RPMI7951 (cell line): ENCODE measurements at regions not wholly inside any gene's neighbourhood (a gene's known extent, or its start where the extent isn't known, plus 50 kb on each side); places are given as distances from the start of the nearest gene placed in this dataset.
A peak's percentile ranks its signal among the peaks of the same experiment; 100 is the strongest.

Experiments used
- DNase-seq: peaks from one replicate; pipeline ENCODE4 v3.0.0-alpha.2; 2012; ENCODE audit warnings: low read depth

DNA sequence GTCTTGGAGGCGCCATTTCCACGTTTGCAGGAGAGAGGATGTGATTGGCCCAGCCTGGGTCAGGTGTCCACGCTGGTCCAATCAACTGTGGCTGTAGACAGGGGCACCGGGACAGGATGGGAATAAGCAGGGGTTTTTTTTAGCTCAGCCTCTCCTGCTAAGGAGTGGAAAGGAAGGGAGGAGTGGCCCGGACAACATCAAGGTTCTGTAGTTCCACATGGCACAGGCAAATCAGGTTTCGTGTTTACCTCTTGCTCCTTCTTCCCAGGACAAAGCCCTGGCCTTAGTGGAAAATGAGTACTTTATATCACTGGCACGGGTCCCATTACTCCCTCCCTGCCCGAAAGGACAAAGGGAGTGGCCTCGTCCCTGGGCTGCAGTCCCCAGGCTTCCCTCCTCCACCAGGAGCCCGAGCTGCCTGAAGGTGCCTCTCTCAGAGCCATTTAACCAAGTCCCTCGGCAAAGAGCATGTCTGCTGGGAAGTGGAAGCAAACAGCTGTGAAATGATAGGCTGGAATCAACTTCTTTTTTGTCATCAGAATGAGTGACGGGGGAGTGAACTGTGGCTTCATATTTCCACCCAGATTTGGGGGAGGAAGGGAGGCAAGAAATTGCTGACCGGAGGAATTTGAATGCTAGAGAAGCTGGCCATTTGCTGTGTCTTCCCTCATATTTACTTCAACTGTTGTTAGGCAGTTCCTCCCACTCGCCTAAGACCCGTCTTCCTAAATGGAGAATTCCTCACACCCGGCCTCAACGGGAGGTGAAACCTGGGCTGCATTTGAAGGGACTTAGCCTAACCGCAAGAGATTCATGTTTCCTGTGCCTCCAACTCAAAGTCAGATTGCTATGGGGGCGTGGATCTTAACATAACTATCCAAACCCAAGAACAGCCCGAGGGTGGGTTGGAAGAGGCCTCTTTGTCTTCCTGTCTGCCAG is 84.9 kb upstream of the SLC44A3 start:
- peak; percentile 100 for DNase-seq

DNA sequence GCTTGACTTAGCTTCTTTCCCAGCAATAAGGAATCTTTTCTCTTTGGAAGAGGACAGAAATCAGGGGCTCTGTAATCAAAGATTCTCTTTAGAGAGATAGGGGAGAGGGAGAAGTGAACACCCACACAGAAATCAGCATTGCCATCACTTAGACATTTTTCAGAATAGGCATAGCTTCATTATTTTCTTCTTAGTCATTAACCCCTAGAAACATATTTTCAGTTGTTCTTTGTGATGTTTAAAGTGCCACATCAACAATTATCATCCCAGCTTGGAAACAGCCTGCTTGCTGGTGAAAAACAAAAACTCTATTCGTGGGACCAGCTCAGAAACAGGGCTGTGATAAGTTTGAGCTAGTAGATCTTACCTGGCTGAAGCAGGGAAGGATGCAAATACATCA is 88.3 kb upstream of the SLC44A3 start:
- no peak for DNase-seq

DNA sequence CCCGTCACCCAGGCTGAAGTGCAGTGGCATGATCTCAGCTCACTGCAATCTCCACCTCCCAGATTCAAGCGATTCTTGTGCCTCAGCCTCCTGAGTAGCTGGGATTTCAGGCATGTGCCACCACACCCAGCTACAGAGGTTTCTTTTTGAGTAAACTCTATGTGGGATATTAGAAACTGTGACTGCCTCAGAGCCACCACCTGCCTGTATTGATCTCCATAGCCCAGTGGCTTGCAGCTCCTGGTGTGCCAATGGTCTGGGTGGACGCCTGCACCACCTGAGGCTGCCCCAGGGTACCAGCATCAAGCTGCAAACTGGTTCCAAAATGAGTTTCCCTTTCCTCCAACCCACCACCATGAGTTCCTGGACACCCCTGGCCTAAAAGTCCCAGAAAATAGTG is 89.7 kb upstream of the SLC44A3 start:
- DNase-seq: no peak

DNA sequence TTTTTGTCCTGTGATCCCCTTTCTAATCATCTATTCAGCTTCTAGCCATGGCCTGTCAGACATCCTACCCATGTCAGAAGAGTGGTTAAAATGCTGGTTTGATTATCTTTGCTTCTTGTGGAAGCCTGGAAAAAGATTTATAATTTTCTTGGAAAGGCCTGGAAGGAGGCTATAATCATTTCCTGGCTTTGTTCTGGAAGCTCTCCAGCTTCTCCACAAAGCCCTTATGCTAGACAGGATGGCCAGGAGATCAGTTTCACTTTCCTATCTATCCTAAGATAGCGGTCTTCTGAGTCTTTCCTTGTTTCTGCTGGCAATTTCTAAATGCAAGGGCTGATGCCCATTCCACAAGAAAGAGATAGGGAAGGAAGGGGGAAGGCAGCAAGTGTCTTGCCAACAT is 90.9 kb upstream of the SLC44A3 start:
- DNase-seq: peak; percentile 94

DNA sequence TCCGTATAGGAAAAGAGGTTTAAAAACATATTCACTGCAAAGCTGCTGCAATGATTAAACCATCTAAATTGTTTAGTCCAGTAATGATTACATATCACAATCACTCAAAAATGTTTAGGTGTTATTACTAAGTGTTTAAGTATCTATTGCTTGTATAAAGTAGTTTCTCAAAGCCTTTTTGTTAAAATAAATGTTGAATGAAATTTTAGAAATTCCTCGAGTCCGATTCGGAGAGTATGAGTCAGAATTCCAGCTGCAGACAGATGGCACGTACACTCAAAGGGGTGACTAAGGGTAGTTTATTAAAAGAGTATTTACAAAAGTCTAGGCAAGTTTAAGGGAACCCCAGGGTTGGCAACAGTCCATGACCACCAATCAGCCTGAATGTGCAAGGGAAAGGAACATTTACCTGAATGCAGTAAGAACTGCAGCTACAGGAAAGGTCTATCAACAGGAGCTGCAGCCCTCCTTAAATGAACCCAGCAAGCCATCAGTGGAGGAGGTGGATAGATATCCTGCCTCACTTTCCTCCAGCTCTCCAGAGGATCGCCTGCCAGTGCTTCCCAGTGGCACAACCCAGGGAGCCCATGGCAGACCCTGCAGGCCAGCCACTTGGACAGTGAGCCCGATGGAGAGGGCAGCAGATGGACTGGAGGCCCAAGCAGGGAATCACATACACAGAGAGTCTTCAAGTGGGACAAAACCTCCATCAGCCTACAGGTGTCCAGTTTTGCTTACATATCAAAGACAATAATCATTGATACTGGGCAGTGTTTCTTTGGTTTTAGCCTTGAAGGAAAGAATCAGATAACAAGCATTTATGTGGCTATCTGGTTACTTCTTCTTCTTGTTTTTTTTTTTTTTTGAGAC is 92.1 kb upstream of the SLC44A3 start:
- peak; percentile 95 for DNase-seq

DNA sequence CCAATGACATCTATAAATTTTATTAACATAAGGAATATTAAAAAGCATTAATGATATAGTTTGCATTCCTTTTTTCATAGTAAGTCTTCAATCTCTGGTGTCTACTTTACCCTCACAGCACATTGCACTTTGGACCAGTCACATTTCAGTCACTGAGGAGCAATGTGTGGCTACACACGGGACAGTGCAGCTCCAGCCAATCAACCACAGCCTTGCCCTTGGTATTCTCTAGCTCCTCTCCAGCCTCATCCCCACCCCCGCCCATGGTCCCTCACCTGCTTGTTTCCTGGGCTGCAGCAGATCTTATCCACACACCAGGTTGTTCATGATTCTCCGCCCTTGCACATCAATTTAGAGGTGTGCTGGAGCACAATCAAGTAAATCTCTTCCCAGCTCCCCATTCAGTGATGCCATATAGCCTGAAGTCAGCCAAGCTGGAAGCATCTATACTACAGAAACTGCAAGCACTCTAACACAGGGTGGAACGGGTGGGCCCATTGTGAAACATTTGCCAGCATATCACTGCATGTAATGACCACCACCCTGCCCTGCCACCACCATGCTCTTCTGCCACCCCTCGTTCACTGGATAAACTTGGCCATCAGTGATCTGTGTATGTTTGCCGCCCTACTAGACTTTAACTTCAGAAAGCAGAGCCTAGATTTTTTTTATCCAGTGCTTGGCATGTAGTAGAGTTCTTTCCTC is 93.0 kb upstream of the SLC44A3 start:
- DNase-seq: no peak

DNA sequence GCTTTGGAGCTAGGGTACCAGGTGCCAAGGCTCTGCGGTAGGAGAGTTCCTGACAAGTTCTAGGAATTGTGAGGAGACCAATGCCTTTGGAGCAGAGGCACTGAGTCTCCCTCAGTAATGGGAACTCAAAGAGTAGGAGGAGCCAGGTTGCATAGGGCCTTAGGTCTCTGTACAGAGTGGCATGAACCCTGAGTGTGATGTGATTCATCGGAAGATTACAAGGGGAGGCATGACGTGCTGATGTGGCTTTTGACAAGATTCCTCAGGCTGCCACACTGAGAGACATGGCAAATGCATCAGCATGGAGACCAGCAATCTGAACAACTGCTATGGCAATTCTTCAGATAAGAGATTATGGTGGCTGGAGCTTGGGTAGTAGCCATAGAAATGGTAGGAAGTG is 94.6 kb upstream of the SLC44A3 start:
- peak; percentile 97 for DNase-seq

DNA sequence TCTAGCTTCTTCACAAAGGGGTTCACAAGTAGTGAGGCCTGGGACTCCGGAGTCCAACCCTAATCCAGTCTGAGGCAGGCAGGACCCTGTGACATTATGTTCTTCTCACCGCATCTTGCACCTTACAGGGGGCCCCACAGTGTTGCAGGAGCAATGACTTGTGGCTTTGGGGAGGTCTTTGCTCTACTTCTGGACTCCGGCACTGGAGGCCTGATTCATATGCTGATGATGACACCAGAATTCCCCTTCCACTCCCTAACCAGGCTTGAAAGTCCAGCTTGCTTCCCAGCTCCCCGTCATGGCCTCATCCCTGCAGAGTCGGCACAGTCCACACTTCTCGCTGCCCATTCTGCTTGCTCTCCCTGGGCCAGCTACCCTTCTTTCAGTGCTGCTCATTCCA is 96.3 kb upstream of the SLC44A3 start:
- peak; percentile 74 for DNase-seq

DNA sequence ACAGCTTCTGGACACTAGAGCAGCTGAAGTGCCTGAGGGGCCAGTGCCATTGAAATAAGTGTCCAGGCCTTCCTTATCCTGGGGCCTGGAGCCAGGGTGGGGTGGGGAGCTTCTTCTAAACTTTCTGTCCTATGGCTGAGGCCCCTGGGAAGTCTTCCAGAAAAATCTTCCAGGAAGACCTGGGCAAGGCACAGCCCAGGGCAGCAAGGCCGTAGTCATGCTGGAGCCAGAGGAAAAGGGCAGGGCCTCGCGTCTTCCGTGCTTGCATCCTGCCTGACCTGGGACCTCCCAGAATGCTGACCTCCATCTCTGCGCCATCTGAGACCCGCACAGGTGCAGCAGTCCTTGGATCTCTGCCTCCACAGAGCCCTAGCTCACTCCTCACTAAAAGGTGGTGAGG is 96.7 kb upstream of the SLC44A3 start:
- no peak for DNase-seq

DNA sequence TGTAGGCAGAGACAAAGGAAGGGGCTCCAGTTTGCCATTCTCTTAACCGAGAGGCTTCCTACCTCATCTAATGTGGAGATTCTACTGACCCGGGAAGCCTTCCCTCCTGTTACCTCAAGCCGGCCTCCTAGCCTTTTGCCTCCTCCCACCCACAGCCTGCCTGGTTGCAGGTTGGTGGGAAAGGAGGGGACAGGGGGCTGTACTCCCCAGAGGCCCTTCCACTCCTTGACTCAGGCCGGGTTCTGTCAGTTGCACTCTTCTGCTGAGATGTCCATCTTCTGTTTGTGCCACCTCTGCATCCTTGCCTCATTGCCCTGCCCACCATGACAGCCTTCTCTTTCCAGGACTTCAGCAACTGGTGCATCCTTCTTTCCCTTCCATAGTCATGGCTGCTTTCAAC is 98.0 kb upstream of the SLC44A3 start:
- no peak for DNase-seq

DNA sequence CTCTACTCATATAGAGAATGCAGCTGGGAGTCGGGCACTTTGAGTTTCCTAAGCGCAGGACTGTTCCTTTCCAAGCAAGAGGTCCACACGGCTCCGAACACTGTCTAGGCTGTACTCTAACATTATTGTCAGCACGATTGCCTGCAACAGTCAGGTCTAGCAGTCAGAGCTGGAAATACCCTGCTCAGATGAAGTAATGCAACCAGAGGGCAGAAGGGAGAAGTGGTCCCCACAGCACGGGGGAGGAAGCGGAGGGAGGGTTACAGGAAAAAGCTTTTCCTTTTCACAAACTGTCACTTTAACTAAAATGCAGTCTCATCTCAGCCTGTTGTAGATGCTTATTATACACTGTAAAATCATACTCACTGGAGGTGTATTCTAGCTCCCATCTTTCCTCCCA is 98.9 kb upstream of the SLC44A3 start:
- DNase-seq: no peak

DNA sequence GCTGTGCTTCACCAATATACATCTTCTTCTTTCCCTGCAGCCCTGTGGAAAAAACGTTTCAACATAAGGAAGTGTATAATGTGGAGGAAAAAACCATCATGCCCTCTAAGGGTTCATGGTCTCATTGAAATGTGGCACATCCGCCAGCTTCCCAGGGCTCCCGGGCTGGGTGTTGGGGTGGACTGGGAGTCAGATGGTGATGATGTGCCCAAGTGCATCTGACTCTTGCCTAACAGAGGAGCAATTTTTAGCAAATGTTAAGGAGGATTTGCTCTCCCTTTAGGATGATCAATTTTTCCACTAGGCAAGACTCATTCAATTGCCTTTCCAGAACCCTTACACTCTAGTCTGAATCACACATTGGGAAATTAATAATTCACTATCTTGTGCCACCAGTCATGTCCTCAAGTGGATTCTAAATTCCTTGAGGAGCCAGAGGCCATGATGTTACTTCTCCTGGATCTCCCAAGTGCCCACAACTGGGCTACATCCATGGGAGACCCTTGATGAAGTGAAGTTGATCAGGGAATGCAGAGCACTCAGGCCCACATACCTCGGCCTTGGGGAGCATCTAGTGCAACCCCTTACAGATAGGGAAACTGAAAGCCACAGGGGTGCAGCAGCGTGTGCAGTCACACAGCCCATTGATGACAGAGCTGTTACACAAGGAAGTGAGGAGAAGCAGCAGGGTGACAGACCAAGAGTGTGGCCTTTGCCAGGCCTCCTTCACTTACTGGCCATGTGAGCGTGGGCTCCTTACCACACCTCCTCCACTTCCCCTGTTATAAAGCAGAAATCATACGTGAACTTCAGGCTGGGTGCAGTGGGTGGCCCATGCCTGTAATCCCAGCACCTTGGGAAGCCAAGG is 100.0 kb upstream of the SLC44A3 start:
- no peak for DNase-seq

DNA sequence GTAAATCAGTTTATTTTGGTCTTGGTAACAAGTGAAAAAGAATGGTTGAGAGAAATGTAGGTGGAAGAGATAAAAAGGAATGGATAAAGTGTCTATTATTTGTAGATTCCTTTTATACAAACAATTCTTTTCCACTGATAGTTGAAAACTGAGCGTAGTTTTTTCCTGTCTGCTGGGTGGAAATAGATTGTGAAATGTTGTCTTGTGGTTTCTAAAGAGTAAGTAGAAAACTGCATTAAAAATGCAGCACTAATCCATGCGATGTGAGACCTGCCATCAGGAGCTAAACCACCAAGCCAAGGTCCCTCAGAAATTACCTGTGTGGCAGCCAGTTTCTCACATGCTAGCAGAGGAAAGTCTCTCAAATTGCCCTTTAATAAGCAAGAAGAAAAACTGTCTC is 103.2 kb upstream of the SLC44A3 start:
- no peak for DNase-seq

DNA sequence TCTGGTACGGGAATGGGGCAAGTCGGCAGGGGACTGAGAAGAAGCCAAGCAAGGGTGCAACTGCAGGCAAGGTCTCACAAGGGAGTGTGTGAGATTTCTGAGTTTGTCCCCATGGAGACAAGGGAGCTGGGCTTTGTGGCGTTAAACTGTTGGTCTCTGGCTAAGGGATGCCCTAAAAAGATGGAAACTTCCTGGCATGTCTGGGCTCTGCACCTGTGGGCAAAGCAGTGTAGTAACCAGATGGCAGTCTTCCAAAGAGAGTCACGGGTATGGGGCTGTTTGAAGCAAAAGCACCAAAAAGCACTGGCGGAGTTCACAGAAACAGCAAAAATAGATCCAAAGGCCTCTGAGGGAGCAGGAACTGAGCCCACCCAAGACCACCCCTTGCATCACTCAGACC is 104.8 kb upstream of the SLC44A3 start:
- no peak for DNase-seq

DNA sequence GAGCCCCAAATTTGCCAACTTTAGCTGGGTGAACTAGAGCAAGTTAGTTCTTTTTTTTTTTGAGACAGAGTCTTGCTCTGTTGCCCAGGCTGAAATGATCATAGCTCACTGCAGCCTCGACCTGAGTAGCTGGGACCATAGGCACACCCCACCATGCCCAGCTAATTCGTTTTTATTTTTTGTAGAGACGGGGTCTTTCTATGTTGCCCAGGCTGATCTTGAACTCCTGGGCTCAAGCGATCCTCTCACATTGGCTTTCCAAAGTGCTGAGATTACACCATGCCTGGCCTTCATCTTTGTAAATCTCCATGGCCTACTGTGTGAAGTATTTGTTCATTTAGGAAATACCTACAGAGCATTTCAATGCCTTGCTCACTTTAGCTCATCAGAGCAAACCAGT is 105.6 kb upstream of the SLC44A3 start:
- no peak for DNase-seq

DNA sequence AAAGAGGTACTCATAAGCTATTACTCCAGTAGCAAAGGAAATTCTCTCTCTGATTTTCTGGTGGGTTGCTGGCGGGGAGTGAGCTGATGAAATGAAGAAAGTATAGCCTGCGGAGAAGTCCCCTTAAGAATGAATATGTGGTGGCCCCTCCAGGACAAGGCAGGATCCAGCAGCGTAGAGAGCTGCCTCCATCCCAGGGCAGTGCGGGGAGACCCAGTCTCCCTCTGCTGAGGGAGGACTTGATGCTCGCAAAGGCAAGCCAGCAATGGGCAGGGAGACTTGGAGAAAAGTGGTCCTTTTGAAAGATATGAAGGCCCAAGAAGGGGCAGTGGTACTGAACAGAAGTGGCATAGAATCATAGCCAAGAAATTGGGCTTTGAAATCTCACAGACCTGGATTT is 106.0 kb upstream of the SLC44A3 start:
- DNase-seq: no peak

DNA sequence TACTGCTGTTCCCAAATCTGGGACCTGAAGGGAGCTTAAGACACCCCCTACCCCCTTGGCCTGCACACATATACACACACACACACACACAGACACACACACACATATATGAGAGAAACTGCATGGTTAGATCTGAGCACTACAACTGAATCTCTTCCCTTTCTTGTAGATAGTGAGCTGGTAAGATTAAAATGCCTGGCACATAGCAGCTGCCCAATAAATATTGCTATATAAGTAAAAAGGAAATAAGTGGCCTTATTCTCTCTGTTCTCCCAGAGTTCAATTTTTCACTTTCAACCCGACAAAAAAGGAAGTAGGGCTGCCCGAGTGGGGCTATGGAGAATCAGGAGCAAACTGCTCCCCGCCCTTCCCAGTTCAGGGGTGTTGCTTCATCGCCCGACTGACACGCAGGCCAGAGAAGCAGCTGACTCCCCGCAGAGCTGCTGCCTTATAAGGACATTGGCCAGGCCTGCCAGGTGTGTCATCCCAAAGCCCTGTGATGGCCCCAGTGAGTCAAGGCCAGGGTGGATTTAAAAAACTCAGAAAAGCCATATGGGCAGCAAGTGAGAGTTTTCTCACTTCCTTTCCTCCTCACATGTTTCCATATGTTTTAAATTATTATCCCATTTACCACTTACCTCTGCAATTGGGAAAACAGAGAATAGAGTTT is 106.5 kb upstream of the SLC44A3 start:
- DNase-seq: peak; percentile 100

DNA sequence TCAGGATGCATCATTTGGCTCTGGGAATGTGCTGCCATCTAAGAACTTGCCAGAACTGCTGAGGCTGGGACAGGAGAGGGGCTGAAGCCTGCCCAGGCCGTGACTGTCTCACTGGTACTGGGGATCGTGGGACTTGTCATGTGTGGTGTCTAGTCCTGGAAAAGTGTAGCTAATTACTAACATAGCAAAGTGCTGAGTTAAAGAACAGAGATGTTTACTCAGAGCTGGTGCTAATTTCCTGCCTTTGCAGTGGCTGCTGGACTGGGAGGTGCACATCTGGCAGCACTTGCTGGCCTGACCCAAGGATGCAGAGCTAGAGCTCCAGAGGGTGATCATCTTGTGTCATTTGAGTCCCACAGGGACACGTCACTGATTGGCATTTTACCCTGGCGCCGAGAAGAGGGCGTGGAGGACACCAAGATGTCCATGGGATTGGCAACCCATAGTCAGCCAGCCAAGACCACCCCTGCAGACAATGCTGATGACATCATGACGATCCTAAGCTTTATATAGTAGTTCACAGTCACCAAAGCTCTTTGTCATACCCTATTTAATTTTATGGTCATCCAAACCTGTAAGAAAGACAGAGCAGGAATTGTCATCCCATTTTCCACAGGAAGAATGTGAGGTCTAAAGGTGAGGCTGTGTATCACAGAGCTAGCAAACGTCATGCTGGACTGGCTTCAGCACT is 110.1 kb upstream of the SLC44A3 start:
- peak; percentile 83 for DNase-seq

DNA sequence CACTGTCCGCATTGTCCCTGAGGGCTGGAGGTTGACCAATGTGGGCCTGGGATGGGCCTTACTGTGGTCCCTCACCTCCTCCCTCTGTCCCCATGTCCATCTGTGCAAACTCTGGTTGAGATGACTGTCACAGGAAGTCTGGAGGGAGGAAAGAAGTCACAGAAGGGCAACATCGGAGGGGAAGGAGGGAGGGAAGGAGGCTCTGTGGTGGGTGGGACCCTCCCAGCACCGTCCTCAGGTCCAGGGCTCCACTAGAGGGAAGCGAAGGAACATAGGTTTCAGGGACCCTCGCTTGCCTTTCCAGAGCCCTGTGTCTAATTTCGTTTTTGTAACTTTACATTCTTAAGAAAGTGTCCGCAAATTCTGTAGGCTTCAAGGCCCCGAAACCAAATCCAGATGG is 111.3 kb upstream of the SLC44A3 start:
- DNase-seq: no peak

DNA sequence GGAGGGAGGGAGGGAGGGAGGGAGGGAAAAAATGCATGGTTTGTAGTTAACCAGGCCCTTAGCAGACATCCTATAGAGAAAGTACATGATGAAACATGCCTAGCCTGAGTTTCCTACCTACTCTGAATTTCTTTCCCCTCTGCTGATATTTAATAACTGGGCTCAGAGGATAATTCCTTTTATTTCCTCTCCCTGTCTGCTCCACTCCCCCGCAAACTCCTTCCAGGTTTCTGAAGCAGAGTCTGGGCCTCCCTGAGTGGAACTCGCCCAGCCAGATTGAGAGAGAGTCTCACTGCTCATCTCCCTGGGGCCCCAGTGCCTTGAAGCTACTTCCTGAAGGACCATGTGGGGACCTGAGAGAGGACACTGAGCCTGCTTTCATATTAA is 111.9 kb upstream of the SLC44A3 start:
- DNase-seq: no peak
